Mammary epithelial cell (primary cell): ENCODE measurements at regions not wholly inside any gene's neighbourhood (a gene's known extent, or its start where the extent isn't known, plus 50 kb on each side); places are given as distances from the start of the nearest gene placed in this dataset.

Source experiments
- EZH2 ChIP-seq: IDR thresholded peaks from 2 replicates; pipeline ENCODE4 v1.6.1; 2012; ENCODE audit warnings: low read length, inconsistent platforms, borderline replicate concordance
- TF ChIP-seq, protein P1 (sequence below), 2 donors: IDR thresholded peaks in 1 of 2; conservative IDR thresholded peaks in 1 of 2; 2 replicates each; pipeline ENCODE4 v1.5.1; 2011 to 2012; ENCODE audit warnings: inconsistent platforms in 2 of 2, low read length in 2 of 2, mild to moderate bottlenecking in 2 of 2, control low read depth in 1 of 2, low read depth in 1 of 2; ENCODE audit not compliant: insufficient read depth in 1 of 2; ENCODE audit errors: extremely low read depth in 1 of 2

DNA sequence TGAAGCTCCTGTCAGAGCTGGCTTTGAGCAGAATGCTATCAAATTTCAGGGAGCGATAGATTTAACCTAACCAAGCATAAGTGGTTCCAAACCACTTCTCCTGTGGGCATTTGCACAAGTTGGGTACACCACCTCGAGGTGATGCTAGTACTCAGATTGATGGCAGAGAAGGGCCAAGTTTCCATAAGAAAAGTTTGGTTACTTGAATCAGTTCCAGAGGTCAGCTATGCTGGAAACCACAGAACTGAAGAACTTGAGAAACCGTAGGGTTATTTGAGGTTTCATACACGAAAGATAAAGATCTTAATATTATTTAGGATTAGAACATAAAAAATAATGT lies 238.2 kb upstream of the SOX11 start:
- TF ChIP-seq, protein P1, sequence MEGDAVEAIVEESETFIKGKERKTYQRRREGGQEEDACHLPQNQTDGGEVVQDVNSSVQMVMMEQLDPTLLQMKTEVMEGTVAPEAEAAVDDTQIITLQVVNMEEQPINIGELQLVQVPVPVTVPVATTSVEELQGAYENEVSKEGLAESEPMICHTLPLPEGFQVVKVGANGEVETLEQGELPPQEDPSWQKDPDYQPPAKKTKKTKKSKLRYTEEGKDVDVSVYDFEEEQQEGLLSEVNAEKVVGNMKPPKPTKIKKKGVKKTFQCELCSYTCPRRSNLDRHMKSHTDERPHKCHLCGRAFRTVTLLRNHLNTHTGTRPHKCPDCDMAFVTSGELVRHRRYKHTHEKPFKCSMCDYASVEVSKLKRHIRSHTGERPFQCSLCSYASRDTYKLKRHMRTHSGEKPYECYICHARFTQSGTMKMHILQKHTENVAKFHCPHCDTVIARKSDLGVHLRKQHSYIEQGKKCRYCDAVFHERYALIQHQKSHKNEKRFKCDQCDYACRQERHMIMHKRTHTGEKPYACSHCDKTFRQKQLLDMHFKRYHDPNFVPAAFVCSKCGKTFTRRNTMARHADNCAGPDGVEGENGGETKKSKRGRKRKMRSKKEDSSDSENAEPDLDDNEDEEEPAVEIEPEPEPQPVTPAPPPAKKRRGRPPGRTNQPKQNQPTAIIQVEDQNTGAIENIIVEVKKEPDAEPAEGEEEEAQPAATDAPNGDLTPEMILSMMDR (conservative IDR thresholded peaks at IDR 0.05 in 1 of 2, IDR thresholded peaks at IDR 0.05 in 1 of 2; ENCODE audit: extremely low read depth in 1 of 2, insufficient read depth in 1 of 2, low read depth in 1 of 2, low read length in 2 of 2) = no peak
- no peak for TF ChIP-seq EZH2
